ENCODE measurements at regions not wholly inside any gene's neighbourhood (a gene's known extent, or its start where the extent isn't known, plus 50 kb on each side); places are given as distances from the start of the nearest gene placed in this dataset.

DNA sequence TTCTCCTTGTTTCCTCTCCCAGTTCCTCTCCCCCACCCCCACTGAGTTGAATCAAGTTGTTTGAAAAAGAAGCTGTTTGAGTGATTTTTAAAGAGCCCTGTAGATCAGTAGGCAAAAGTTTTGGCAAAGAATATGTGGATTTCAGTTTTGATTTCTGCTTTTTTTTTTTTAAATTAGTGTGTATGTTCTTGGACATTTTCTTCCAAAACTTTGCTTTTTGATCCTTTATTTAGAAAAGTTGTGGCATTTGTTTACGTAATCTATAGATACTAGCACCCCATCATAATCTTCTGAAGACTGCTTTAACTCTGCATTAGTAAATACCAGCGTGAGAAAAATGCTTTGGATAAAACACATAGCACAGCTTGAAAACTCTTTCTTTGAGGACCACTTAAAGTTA is 190.3 kb upstream of the SEL1L start:
- TF ChIP-seq CTCF (IDR thresholded peaks at IDR 0.05; ENCODE audit: low read length) (no peak), EZH2 (IDR thresholded peaks at IDR 0.05; ENCODE audit: borderline replicate concordance, low read length) (no peak)
